GM19468 (cell line): ENCODE measurements at regions not wholly inside any gene's neighbourhood (a gene's known extent, or its start where the extent isn't known, plus 50 kb on each side); places are given as distances from the start of the nearest gene placed in this dataset.

ENCODE experiments used
- ATAC-seq: cut with Tn5 transposase; IDR thresholded peaks from one replicate; pipeline ENCODE4 v1.9.1; 2021; ENCODE audit warnings: mild to moderate bottlenecking, moderate library complexity, moderate number of reproducible peaks; ENCODE audit not compliant: unreplicated experiment; ENCODE audit errors: extremely low read depth

GRCh38 chr13:57784633-57785032, 153.1 kb downstream of the PCDH17 start:
- ATAC-seq, result no peak

- no peak for ATAC-seq
Measured at GRCh38 chr13:57787058-57787791, 155.7 kb downstream of the PCDH17 start.

GRCh38 chr13:57799624-57800023, 168.1 kb downstream of the PCDH17 start:
- no peak for ATAC-seq

- ATAC-seq, result no peak
Measured at GRCh38 chr13:57813651-57814050, 182.1 kb downstream of the PCDH17 start.

- ATAC-seq, result no peak
Measured at GRCh38 chr13:57815600-57815999, 184.1 kb downstream of the PCDH17 start.

- no peak for ATAC-seq
Measured at GRCh38 chr13:57820924-57821323, 189.4 kb downstream of the PCDH17 start.

GRCh38 chr13:57823704-57824103, 192.2 kb downstream of the PCDH17 start:
- ATAC-seq, result no peak

GRCh38 chr13:57824121-57824520, 192.6 kb downstream of the PCDH17 start:
- ATAC-seq, result no peak

GRCh38 chr13:57825066-57825465, 193.5 kb downstream of the PCDH17 start:
- no peak for ATAC-seq

GRCh38 chr13:57829496-57829895, 198.0 kb downstream of the PCDH17 start:
- ATAC-seq, result no peak

GRCh38 chr13:57832187-57832586, 200.6 kb downstream of the PCDH17 start:
- no peak for ATAC-seq

GRCh38 chr13:57837801-57838200, 206.3 kb downstream of the PCDH17 start:
- ATAC-seq, result no peak

GRCh38 chr13:57843521-57843920, 212.0 kb downstream of the PCDH17 start:
- ATAC-seq, result no peak

GRCh38 chr13:57846600-57847173, 215.1 kb downstream of the PCDH17 start:
- ATAC-seq, result no peak

GRCh38 chr13:57857945-57858344, 226.4 kb downstream of the PCDH17 start:
- ATAC-seq, result no peak

GRCh38 chr13:57858376-57858775, 226.8 kb downstream of the PCDH17 start:
- no peak for ATAC-seq

- no peak for ATAC-seq
Measured at GRCh38 chr13:57862879-57863278, 231.3 kb downstream of the PCDH17 start.

- no peak for ATAC-seq
Measured at GRCh38 chr13:57865600-57866294, 234.2 kb downstream of the PCDH17 start.

- ATAC-seq, result no peak
Measured at GRCh38 chr13:57874530-57874929, 243.0 kb downstream of the PCDH17 start.

GRCh38 chr13:57877601-57878000, 246.1 kb downstream of the PCDH17 start:
- ATAC-seq, result no peak

GRCh38 chr13:57878291-57878690, 246.7 kb downstream of the PCDH17 start:
- ATAC-seq, result no peak
